ENCODE measurements at regions not wholly inside any gene's neighbourhood (a gene's known extent, or its start where the extent isn't known, plus 50 kb on each side); places are given as distances from the start of the nearest gene placed in this dataset.

DNA sequence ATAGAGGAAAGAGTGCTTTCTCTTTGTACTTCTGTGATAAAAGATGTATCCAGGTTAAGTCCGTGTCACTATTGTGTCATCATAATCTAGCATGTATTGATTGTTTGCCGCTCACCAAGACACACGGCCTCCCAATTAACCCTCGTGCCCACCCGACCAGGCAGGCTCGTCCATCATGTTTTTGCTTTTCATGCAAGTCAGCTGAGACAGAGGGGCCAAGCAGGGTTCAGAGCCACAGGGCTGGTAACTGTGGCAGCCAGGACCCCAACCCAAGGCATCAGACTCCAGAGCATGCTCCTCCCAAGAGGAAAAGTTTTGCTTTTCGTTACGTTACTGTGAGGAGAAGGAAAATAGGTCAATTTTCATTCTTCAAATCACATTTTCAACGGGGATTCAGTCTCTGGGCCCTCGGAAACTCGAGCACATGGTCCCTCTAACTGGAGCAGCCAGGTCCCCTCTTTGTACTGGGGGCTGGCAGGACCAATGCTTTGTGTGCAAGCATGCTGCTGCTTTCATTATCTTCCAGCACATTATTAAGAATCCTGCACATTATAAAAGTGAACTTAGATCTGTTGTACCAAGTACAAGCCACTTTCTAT, 161.1 kb upstream of the TOPAZ1 start:
- no peak for DNase-seq (ENCODE audit: low read depth in 2 of 2)

DNA sequence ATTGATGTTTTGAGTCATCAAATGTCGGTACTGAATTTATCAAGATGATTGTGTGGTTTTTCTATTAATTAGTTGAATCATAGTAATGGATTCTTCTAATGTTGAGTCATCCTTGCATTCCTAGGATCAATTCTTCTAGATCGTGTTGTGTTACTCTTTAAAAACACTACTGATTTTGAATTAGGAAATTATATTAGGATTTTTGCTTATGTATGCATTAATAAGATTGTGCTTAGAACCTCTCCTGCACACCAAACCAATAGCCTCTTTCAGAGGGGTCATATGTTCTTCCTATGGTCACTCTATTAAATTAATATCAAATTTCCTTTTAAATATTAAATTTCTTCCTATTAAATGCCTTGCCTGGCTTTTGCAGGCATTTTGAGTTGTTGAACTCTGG, 151.7 kb upstream of the TOPAZ1 start:
- DNase-seq (ENCODE audit: low read depth in 2 of 2), result no peak

DNA sequence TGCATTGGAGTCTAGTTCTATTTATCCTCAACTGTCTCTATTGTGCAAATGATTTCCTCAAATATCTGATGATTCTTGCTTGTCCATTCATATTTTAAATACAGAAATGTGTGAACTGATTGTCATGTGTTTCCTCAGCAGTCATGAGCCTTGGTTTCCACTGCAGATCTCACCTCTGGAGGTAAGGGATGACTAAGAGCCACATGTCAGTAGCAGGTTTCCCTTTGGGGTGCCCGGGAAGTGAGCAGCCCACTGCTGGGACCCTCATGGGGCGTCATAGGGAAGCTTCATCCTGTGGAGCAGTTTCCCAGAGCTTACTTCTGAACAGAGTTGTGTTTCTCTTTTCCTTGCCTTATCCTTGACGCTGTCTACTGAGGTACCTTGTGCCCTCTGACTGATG, 149.2 kb upstream of the TOPAZ1 start:
- DNase-seq (ENCODE audit: low read depth in 2 of 2), result no peak

GRCh38 chr3:44093531-44093930, 148.2 kb upstream of the TOPAZ1 start:
- no peak for DNase-seq (ENCODE audit: low read depth in 2 of 2)

GRCh38 chr3:44098656-44099415, 142.8 kb upstream of the TOPAZ1 start:
- DNase-seq (ENCODE audit: low read depth in 2 of 2), result no peak

DNA sequence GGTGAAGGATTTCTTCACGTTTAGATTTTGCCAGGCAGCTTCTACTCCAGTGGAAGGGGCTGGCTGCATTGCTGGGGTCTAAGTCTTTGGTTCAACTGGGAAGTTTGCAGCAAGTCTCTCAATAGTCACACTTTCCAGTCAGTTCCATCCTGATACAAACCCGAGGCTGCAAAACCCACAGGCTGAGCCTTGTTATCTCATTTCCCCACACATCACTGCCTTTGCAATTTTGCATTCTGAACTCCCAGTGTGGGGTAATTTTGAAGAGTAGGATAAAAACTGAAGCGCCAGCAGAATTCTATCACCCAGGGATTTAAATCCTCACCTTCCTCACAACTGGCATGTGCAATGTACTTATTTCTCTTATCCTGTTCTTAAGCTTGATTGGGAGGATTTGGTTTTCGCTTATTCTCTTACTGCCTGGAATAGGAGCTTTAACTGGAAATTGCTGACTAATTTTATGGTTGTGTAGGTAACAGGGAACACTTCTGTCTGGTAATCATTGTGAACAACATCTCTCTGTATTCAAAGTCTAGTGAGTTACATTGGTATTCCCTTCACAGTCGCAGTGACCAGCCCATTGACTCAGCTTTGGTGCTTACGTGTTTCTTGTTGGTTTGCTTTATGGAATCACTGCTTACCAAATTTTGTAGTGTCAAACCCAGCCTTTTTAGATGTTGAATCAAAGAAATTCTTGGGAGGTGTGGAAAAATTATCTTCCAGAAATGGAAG, 142.0 kb upstream of the TOPAZ1 start:
- DNase-seq (ENCODE audit: low read depth in 2 of 2), result no peak

DNA sequence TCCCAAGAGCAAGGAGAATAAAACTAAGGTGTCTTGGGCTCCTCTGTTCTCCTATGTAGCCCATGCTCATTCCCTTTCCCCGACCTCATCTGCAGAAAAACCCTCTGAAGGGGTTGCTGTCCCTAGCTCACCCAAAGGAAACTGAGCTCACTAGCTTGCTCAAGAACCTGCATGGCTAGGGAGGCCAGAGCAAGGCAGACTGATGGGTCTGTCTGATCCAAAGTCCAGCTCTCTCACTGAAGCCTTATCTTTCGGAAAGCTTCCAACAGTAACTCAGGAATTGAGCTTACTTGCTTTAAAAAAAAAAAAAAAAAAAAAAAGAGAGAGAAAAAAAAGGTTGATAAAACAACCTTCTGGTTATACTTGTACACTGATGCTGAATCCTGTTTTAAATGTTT, 141.4 kb upstream of the TOPAZ1 start:
- no peak for DNase-seq (ENCODE audit: low read depth in 2 of 2)

DNA sequence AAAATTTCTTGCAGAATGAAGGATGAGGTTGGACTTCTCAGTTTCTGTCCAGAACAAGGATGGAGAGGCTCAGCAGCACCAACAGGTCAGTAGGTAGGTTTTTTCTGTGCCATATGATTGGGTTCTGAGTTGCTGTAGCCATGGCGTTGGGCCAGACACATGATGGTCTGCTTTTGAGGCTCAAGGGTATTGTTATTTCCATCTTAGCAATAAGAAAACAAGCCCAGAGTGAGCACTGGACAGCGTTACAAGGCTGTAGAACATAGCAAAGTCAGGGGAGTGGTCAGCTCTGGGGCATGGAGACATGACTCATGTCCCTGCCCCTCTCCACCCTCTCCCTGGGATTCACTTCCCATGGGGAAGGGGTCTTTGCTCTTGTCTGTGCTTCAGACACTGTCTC, 137.6 kb upstream of the TOPAZ1 start:
- no peak for DNase-seq (ENCODE audit: low read depth in 2 of 2)

- no peak for DNase-seq (ENCODE audit: low read depth in 2 of 2)
Measured at GRCh38 chr3:44104668-44105321, 136.9 kb upstream of the TOPAZ1 start.

DNA sequence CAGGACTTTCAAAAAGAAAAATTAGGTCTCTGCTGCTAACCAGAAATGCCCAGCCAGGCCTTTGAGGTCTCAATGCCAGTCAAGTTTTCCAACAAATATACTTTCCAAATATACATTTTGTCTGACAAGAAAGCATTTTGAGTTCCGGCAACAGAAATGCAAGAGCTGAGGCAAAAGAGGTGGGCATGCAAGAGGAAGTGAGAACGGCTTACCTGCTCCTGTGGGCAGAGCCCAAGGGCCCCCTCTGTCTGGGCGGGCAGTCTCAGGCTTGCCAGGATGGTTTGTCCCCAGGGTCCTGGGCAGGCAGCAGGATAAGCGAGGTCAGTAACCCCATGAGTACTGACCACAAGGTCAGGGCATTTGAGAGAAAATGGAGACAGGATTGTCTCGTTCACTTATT, 136.1 kb upstream of the TOPAZ1 start:
- DNase-seq (ENCODE audit: low read depth in 2 of 2), result no peak

DNA sequence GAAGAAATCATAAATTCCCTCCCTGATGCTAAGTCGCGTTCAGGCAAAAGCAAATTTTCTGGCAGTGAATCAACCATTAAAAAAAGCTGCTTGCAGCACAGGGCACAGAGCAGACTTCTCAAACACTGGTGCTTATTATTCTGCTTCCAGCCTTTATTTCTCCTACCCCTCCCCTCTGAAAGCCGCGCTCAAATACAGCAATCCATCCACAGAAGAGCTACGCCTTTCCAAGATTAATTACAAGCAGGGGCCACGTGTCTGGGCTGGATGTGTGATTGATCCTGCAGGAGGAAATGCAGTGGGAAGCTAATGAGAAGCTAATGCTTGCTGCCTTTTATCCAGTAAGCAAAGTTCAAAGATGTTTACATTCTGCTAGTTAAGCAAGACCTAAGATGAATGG, 134.9 kb upstream of the TOPAZ1 start:
- no peak for DNase-seq (ENCODE audit: low read depth in 2 of 2)

DNA sequence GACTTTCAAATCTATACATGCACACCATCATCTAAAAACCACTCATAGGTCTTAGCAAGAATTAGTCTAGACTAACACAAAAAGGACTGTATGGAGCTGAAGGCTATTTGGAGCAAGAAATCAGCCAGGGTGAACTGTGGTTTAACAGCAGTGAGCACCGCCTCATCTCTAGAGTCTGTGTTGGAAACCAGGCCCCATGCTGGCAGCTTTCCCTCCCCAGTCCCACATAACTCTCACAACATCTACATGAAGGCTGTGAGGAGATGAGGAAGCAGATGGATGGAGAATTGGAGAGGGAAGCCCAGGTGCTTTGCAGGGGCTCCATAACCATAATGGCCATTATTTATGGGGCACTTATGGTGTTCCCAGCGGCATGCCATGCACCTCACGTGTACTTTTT, 133.2 kb upstream of the TOPAZ1 start:
- DNase-seq (ENCODE audit: low read depth in 2 of 2), result no peak

DNA sequence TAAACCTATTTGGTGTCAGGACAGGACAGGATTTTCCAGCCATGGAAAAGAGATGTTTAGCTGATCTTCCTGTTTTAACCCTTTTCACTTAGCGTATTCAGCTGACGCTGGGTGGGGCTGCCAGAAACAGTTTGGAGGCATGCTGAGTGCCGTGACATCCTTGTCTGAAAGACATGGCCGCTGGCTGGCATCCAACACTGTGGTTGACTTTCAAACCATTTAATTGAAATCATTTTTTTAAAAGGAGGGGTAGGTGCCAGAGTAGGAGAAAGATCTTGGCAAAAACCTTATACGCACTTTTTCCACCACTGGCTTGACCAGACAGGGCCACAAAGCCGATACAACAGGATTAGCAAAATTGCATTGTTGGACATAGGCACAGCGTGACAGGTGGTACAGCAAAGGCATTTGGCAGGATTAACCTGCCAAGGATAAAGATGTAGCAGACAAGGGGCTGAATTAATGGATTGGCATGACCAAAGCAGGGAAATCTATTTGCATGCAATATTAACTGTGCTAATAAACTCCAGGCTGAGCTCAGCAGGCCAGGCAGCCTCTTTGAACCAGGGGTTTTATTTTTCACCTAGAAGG, 131.8 kb upstream of the TOPAZ1 start:
- no peak for DNase-seq (ENCODE audit: low read depth in 2 of 2)

GRCh38 chr3:44110648-44111047, 131.0 kb upstream of the TOPAZ1 start:
- DNase-seq (ENCODE audit: low read depth in 2 of 2), result no peak

DNA sequence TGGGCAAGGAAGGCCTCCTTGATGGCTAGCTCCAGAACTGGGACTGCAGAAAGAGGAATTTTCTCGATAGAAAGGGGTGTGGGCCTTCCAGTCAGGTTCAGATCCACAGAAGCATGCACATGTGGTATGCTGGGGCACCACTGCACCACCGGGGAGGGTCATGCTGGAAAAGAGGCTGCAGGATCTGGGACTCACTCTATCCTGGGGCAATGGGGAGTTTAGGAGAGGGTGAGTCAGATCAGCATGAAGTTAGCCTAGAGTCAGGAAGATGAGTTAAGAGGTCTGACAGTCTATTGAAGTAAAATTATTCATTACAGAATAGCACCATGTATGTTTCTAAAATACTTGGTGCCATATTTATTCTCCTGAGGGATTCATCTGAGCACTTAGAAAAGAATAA, 130.2 kb upstream of the TOPAZ1 start:
- DNase-seq (ENCODE audit: low read depth in 2 of 2), result no peak

DNA sequence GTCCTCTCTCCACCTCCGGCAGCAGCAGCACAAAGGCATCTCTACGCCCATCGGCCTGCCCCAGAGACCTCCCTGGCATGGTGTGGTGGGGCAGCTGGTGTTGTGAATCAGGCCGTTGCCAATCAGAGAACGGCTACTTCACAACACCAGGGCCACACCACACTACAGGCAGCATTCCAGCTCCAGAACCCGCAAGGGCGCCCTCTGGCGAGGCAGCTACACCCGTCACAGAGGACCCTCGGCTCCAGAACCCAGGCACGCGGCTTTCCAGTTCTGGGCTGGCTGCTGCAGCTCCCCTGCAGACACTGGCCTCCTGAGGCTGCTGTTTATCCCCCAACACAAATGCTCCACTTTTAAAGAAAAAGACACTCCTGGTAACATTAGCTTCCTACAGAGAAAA, 127.5 kb upstream of the TOPAZ1 start:
- peak in 1 of 2 donors; percentile 8 for DNase-seq (ENCODE audit: low read depth in 2 of 2)

GRCh38 chr3:44117239-44117638, 124.4 kb upstream of the TOPAZ1 start:
- DNase-seq (ENCODE audit: low read depth in 2 of 2), result no peak

GRCh38 chr3:44117736-44118135, 124.0 kb upstream of the TOPAZ1 start:
- DNase-seq (ENCODE audit: low read depth in 2 of 2), result no peak

GRCh38 chr3:44120721-44121582, 120.7 kb upstream of the TOPAZ1 start:
- no peak for DNase-seq (ENCODE audit: low read depth in 2 of 2)

DNA sequence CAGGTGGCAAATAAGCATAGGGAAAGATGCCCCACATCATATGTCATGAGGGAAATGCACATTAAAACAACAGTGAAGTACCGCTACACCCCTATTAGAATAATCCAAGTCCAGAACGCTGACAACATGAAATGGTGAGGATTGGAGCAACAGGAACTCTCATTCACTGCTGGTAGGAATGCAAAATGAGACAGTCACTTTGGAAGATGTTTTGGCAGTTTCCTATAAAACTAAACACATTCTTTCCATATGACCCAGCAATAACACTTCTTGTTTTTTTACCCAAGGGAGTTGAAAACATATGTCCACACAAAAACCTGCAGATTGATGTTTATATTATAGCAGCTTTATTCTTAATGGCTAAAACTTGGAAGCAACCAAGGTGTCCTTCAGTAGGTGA, 116.4 kb upstream of the TOPAZ1 start:
- DNase-seq (ENCODE audit: low read depth in 2 of 2), result no peak

DNA sequence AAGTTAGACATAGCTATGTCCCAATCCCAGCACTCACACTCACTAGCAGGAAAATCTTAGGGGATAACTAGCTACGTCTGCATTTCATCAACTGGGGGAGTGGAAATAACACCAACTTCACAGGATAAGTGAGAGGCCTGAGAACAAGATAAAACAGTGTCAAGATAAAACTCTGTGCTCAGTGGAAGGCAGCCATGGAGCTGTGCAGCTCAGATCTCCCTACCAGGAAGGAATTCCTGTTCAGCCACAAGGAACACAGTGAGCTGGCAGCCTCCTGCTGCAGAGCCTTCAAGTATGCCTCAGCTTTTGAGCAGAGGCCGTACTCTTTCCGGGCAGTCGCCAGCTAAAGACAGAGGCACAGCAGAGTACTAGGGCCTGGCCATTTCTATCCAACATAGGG, 115.8 kb upstream of the TOPAZ1 start:
- no peak for DNase-seq (ENCODE audit: low read depth in 2 of 2)
